HCT116 (cell line): ENCODE measurements at regions not wholly inside any gene's neighbourhood (a gene's known extent, or its start where the extent isn't known, plus 50 kb on each side); places are given as distances from the start of the nearest gene placed in this dataset.

ENCODE experiments used
- ATAC-seq: fragments of 200-7000 bp; cut with Tn5 transposase; 2 replicates; pipeline ENCODE4 v1.9.1; 2020; ENCODE audit warnings: mild to moderate bottlenecking, moderate library complexity
- BruUV-seq: library from RNA; stranded (reverse); fragments of 400-500 nt; replicated peaks from 2 replicates; lab custom pipeline; 2021; lab: Mats Ljungman, UMichigan
- CTCF ChIA-PET: fragments of 300-600 bp; sonication (Branson Sonifier 250); formaldehyde crosslinking; loops from one replicate; lab custom pipeline; 2021; ENCODE audit warnings: antibody characterized with exemption; lab: Charles Lee
- POLR2A ChIA-PET: fragments of 300-600, 350-600 bp; sonication (Branson Sonifier 250); formaldehyde crosslinking; loops from one replicate; lab custom pipeline; 2021; ENCODE audit warnings: antibody characterized with exemption; lab: Charles Lee
- RAD21 ChIA-PET, 2 experiments: fragments of 300-600 bp; sonication (Branson Sonifier 250); formaldehyde crosslinking; loops; one replicate each; lab custom pipeline; 2023; ENCODE audit warnings: low total read pairs in 2 of 2; ENCODE audit not compliant: uncharacterized antibody in 2 of 2, unreplicated experiment in 2 of 2, low non-redundant PET in 1 of 2; lab: Charles Lee
- DNase-seq: peaks from one replicate; pipeline ENCODE4 v3.0.0-alpha.2; 2010; ENCODE audit warnings: low read depth, low spot score
- H2AFZ ChIP-seq: fragments of 200-600 bp; shearing (Covaris generic), sonication (generic); 2 replicates; pipeline ENCODE4 v1.6.1; 2017; ENCODE audit warnings: low read depth, mixed run types, mixed read lengths, antibody characterized with exemption, low read length; ENCODE audit not compliant: poor library complexity, severe bottlenecking
- H3K27ac ChIP-seq: 2 replicates; pipeline ENCODE4 v1.5.1; 2012; ENCODE audit warnings: low read depth, low read length
- H3K27me3 ChIP-seq: fragments of 200-600 bp; sonication (generic); 2 replicates; pipeline ENCODE4 v1.6.1; 2016; ENCODE audit warnings: mixed run types, low read length, mixed read lengths; ENCODE audit not compliant: insufficient read depth
- H3K36me3 ChIP-seq, 2 experiments: fragments of 200-500 bp in 1 of 2; fragments of 200-600 bp in 1 of 2; sonication (Bioruptor generic) in 1 of 2; sonication (generic) in 1 of 2; 2 replicates each; pipeline versions ENCODE4 v1.5.1 to v1.6.1; 2014 to 2016; ENCODE audit warnings: low read length in 2 of 2, inconsistent platforms in 1 of 2, mixed read lengths in 1 of 2, mixed run types in 1 of 2; ENCODE audit not compliant: insufficient read depth in 2 of 2, control insufficient read depth in 1 of 2
- H3K4me1 ChIP-seq, 2 experiments: fragments of 200-600 bp in 1 of 2; sonication (generic) in 1 of 2; 2 replicates each; pipeline versions ENCODE4 v1.5.1 to v1.6.1; 2012 to 2017; ENCODE audit warnings: low read length in 2 of 2, inconsistent platforms in 1 of 2, mild to moderate bottlenecking in 1 of 2, mixed read lengths in 1 of 2, mixed run types in 1 of 2, moderate library complexity in 1 of 2; ENCODE audit not compliant: insufficient read depth in 2 of 2, control insufficient read depth in 1 of 2
- H3K4me2 ChIP-seq: fragments of 200-600 bp; sonication (generic); 2 replicates; pipeline ENCODE4 v1.6.1; 2017; ENCODE audit warnings: mixed run types, low read length, mixed read lengths
- H3K4me3 ChIP-seq, 2 experiments: fragments of 200-600 bp in 1 of 2; sonication (generic) in 1 of 2; replicated peaks in 1 of 2; 2 replicates each; pipeline ENCODE4 v1.5.1; 2011 to 2016; ENCODE audit warnings: low read length in 2 of 2, control low read depth in 1 of 2, low read depth in 1 of 2, mild to moderate bottlenecking in 1 of 2, mixed read lengths in 1 of 2, mixed run types in 1 of 2
- H3K79me2 ChIP-seq: fragments of 200-600 bp; sonication (generic); 2 replicates; pipeline ENCODE4 v1.6.1; 2017; ENCODE audit warnings: mild to moderate bottlenecking, mixed run types, low read length, moderate library complexity, mixed read lengths; ENCODE audit not compliant: insufficient read depth
- H3K9ac ChIP-seq: fragments of 200-600 bp; sonication (generic); 2 replicates; pipeline ENCODE4 v1.6.1; 2016; ENCODE audit warnings: low read length, mixed read lengths
- H3K9me2 ChIP-seq: fragments of 200-600 bp; sonication (generic), shearing (Covaris generic); 2 replicates; pipeline ENCODE4 v1.6.1; 2017; ENCODE audit warnings: mixed run types, mild to moderate bottlenecking, moderate library complexity; ENCODE audit not compliant: insufficient read depth
- H3K9me3 ChIP-seq, 2 experiments: fragments of 200-500 bp in 1 of 2; fragments of 200-600 bp in 1 of 2; sonication (Bioruptor generic) in 1 of 2; sonication (generic) in 1 of 2; 2 replicates each; pipeline ENCODE4 v1.6.1; 2014 to 2017; ENCODE audit warnings: low read length in 2 of 2, mixed read lengths in 2 of 2, inconsistent platforms in 1 of 2, low read depth in 1 of 2, mild to moderate bottlenecking in 1 of 2, mixed run types in 1 of 2, moderate library complexity in 1 of 2; ENCODE audit not compliant: control insufficient read depth in 1 of 2, insufficient read depth in 1 of 2
- H4K20me1 ChIP-seq: fragments of 200-600 bp; sonication (generic), shearing (Covaris generic); 2 replicates; pipeline ENCODE4 v1.6.1; 2017; ENCODE audit warnings: mixed run types, mild to moderate bottlenecking, moderate library complexity; ENCODE audit not compliant: insufficient read depth
- CBX3 ChIP-seq: IDR thresholded peaks from 2 replicates; pipeline ENCODE4 v1.6.1; 2012; ENCODE audit warnings: low read depth
- CEBPB ChIP-seq: IDR thresholded peaks from 2 replicates; pipeline ENCODE4 v1.6.1; 2012; ENCODE audit warnings: low read depth
- EGR1 ChIP-seq: IDR thresholded peaks from 2 replicates; pipeline ENCODE4 v1.6.1; 2012; ENCODE audit warnings: low read depth
- ELF1 ChIP-seq: IDR thresholded peaks from 2 replicates; pipeline ENCODE4 v1.6.1; 2012; ENCODE audit warnings: low read depth, borderline replicate concordance
- FOSL1 ChIP-seq: IDR thresholded peaks from 2 replicates; pipeline ENCODE4 v1.6.1; 2012; ENCODE audit warnings: low read depth
- JUND ChIP-seq: IDR thresholded peaks from 2 replicates; pipeline ENCODE4 v1.6.1; 2012
- TCF7L2 ChIP-seq: IDR thresholded peaks from 2 replicates; pipeline ENCODE4 v1.7.0; 2011; ENCODE audit warnings: borderline replicate concordance, inconsistent platforms; ENCODE audit not compliant: insufficient read depth, insufficient read length; ENCODE audit errors: extremely low read depth
- ZFX ChIP-seq: fragments of 450-650 bp; IDR thresholded peaks from 2 replicates; pipeline ENCODE4 v1.6.1; 2017
- intact Hi-C: fragments of 100-400 bp; cut with micrococcal nuclease; formaldehyde crosslinking; loops from 2 replicates; pipeline ENCODE4 v1.10.0; 2022
- TF ChIP-seq, protein P1 (sequence below): IDR thresholded peaks from 2 replicates; pipeline ENCODE4 v1.6.1; 2012; ENCODE audit warnings: low read depth
- TF ChIP-seq, protein P2 (sequence below): IDR thresholded peaks from 2 replicates; pipeline ENCODE4 v1.6.1; 2012
- TF ChIP-seq, protein P3 (sequence below), 3 experiments: fragments of 200-600 bp in 1 of 3; sonication (generic) in 1 of 3; IDR thresholded peaks in 2 of 3; conservative IDR thresholded peaks in 1 of 3; 2 replicates each; pipeline ENCODE4 v1.5.1; 2012 to 2017; ENCODE audit warnings: low read depth in 2 of 3, low read length in 2 of 3, antibody characterized with exemption in 1 of 3, borderline replicate concordance in 1 of 3, control low read depth in 1 of 3, mild to moderate bottlenecking in 1 of 3, mixed read lengths in 1 of 3, mixed run types in 1 of 3, moderate library complexity in 1 of 3; ENCODE audit not compliant: insufficient read depth in 1 of 3

DNA sequence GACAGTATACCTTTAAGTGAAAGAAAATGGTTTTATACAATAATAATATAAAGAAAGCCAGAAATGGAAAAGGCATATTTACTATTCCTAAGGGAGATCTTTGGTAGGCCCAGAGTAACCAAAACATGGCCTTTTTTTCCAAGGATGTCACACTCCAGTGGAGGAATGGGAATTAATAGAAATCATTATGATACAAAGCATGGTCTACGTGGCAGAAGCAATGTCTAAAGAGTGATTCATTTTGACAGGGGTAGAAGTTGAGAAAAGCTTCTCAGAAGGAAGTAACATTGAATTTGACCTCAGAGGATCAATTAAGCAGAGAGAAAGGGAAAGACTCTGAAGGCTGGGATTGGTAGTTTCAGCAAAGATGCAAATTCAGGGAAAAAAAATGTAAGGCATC lies 208.6 kb downstream of the BTG1 start:
- RAD21 ChIA-PET = no interaction called here
- Histone ChIP-seq H3K79me2 (no peaks in the 10 kb centered on the region), H3K9me3 (no peaks in the 10 kb centered on the region), H3K9ac (no peak overlapping the region), H3K4me1 (no peaks in the 10 kb centered on the region)
- no peak for DNase-seq
- TF ChIP-seq TCF7L2 (no peak), JUND (no peak), ZFX (no peak), CBX3 (no peak), CEBPB (no peak), FOSL1 (no peak), EGR1 (no peak), ELF1 (no peak)
- TF ChIP-seq, protein P1, sequence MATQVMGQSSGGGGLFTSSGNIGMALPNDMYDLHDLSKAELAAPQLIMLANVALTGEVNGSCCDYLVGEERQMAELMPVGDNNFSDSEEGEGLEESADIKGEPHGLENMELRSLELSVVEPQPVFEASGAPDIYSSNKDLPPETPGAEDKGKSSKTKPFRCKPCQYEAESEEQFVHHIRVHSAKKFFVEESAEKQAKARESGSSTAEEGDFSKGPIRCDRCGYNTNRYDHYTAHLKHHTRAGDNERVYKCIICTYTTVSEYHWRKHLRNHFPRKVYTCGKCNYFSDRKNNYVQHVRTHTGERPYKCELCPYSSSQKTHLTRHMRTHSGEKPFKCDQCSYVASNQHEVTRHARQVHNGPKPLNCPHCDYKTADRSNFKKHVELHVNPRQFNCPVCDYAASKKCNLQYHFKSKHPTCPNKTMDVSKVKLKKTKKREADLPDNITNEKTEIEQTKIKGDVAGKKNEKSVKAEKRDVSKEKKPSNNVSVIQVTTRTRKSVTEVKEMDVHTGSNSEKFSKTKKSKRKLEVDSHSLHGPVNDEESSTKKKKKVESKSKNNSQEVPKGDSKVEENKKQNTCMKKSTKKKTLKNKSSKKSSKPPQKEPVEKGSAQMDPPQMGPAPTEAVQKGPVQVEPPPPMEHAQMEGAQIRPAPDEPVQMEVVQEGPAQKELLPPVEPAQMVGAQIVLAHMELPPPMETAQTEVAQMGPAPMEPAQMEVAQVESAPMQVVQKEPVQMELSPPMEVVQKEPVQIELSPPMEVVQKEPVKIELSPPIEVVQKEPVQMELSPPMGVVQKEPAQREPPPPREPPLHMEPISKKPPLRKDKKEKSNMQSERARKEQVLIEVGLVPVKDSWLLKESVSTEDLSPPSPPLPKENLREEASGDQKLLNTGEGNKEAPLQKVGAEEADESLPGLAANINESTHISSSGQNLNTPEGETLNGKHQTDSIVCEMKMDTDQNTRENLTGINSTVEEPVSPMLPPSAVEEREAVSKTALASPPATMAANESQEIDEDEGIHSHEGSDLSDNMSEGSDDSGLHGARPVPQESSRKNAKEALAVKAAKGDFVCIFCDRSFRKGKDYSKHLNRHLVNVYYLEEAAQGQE = no peak
- TF ChIP-seq, protein P2, sequence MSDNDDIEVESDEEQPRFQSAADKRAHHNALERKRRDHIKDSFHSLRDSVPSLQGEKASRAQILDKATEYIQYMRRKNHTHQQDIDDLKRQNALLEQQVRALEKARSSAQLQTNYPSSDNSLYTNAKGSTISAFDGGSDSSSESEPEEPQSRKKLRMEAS = no peak
- TF ChIP-seq, protein P3, sequence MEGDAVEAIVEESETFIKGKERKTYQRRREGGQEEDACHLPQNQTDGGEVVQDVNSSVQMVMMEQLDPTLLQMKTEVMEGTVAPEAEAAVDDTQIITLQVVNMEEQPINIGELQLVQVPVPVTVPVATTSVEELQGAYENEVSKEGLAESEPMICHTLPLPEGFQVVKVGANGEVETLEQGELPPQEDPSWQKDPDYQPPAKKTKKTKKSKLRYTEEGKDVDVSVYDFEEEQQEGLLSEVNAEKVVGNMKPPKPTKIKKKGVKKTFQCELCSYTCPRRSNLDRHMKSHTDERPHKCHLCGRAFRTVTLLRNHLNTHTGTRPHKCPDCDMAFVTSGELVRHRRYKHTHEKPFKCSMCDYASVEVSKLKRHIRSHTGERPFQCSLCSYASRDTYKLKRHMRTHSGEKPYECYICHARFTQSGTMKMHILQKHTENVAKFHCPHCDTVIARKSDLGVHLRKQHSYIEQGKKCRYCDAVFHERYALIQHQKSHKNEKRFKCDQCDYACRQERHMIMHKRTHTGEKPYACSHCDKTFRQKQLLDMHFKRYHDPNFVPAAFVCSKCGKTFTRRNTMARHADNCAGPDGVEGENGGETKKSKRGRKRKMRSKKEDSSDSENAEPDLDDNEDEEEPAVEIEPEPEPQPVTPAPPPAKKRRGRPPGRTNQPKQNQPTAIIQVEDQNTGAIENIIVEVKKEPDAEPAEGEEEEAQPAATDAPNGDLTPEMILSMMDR (IDR thresholded peaks at IDR 0.05 in 2 of 3, conservative IDR thresholded peaks at IDR 0.05 in 1 of 3; ENCODE audit: borderline replicate concordance in 1 of 3, insufficient read depth in 1 of 3, low read depth in 2 of 3, low read length in 2 of 3) = no peak
- TF ChIP-seq, all 23 proteins: peak for 0
- BruUV-seq = no TSS peak
- Histone ChIP-seq H2AFZ (no peak overlapping the region), H3K27me3 (no peaks in the 10 kb centered on the region), H4K20me1 (no peaks in the 10 kb centered on the region), H3K27ac (no peak overlapping the region), H3K4me3 (no peak overlapping the region), H3K4me2 (no peak overlapping the region), H3K36me3 (no peaks in the 10 kb centered on the region), H3K9me2 (no peaks in the 10 kb centered on the region)
- CTCF ChIA-PET = no interaction called here
- ATAC-seq = no peak
- intact Hi-C loops = no loop called here
- POLR2A ChIA-PET = no interaction called here
